Thoracic aorta (tissue), 2 donors: ENCODE measurements at regions not wholly inside any gene's neighbourhood (a gene's known extent, or its start where the extent isn't known, plus 50 kb on each side); places are given as distances from the start of the nearest gene placed in this dataset.

Experiments
- ATAC-seq: fragments of 150-250 bp; one replicate; pipeline ENCODE4 v1.8.0; 2017; ENCODE audit warnings: low read depth; ENCODE audit not compliant: insufficient number of reproducible peaks, low FRiP score
- DNase-seq: peaks from one replicate; pipeline ENCODE4 v3.0.0-alpha.2; 2020; ENCODE audit warnings: low spot score
- H3K27ac ChIP-seq, 2 donors: fragments of 200-600 bp; sonication (generic); 1 replicate in 1 of 2; 2 replicates in 1 of 2; pipeline ENCODE4 v1.5.1; 2016; ENCODE audit warnings: mild to moderate bottlenecking in 2 of 2, moderate library complexity in 2 of 2
- H3K27me3 ChIP-seq: fragments of 200-600 bp; sonication (generic); replicated peaks from 2 replicates; pipeline ENCODE4 v1.6.0; 2016; ENCODE audit warnings: mild to moderate bottlenecking; ENCODE audit not compliant: insufficient read depth
- H3K36me3 ChIP-seq: fragments of 200-600 bp; sonication (generic); one replicate; pipeline ENCODE4 v1.5.1; 2016
- H3K4me1 ChIP-seq, 2 donors: fragments of 200-600 bp; sonication (generic); 1 replicate in 1 of 2; 2 replicates in 1 of 2; pipeline versions ENCODE4 v1.5.1 to v1.6.0; 2016; ENCODE audit warnings: low read depth in 2 of 2, mild to moderate bottlenecking in 1 of 2; ENCODE audit not compliant: control insufficient read depth in 1 of 2
- H3K4me3 ChIP-seq: fragments of 200-600 bp; sonication (generic); 2 replicates; pipeline ENCODE4 v1.5.1; 2016; ENCODE audit warnings: mild to moderate bottlenecking
- H3K9me3 ChIP-seq: fragments of 200-600 bp; sonication (generic); 2 replicates; pipeline ENCODE4 v1.5.1; 2016
- TF ChIP-seq, protein P1 (sequence below): fragments of 200-600 bp; sonication (generic); IDR thresholded peaks from one replicate; pipeline ENCODE4 v1.5.1; 2019; ENCODE audit warnings: antibody characterized with exemption

- no peak overlapping the region for H3K4me3 ChIP-seq
- DNase-seq (no peak), ATAC-seq (no peak)
- no peaks in the 10 kb centered on the region for H3K36me3 ChIP-seq
- TF ChIP-seq, protein P1, sequence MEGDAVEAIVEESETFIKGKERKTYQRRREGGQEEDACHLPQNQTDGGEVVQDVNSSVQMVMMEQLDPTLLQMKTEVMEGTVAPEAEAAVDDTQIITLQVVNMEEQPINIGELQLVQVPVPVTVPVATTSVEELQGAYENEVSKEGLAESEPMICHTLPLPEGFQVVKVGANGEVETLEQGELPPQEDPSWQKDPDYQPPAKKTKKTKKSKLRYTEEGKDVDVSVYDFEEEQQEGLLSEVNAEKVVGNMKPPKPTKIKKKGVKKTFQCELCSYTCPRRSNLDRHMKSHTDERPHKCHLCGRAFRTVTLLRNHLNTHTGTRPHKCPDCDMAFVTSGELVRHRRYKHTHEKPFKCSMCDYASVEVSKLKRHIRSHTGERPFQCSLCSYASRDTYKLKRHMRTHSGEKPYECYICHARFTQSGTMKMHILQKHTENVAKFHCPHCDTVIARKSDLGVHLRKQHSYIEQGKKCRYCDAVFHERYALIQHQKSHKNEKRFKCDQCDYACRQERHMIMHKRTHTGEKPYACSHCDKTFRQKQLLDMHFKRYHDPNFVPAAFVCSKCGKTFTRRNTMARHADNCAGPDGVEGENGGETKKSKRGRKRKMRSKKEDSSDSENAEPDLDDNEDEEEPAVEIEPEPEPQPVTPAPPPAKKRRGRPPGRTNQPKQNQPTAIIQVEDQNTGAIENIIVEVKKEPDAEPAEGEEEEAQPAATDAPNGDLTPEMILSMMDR: no peak
- no peak overlapping the region for H3K27ac ChIP-seq
- H3K9me3 ChIP-seq: no peaks in the 10 kb centered on the region
- H3K4me1 ChIP-seq: no peaks in the 10 kb centered on the region
- H3K27me3 ChIP-seq: no peaks in the 10 kb centered on the region
Measured at GRCh38 chr7:109125001-109125400, 555.3 kb downstream of the DNAJB9 start.

- ATAC-seq (no peak), DNase-seq (no peak)
- TF ChIP-seq, protein P1: no peak
- no peak overlapping the region for H3K27ac ChIP-seq
- no peaks in the 10 kb centered on the region for H3K27me3 ChIP-seq
- H3K4me3 ChIP-seq: no peak overlapping the region
- no peaks in the 10 kb centered on the region for H3K4me1 ChIP-seq
- H3K36me3 ChIP-seq: no peaks in the 10 kb centered on the region
- no peaks in the 10 kb centered on the region for H3K9me3 ChIP-seq
Measured at GRCh38 chr7:109126404-109127050, 556.9 kb downstream of the DNAJB9 start.

- no peak for ATAC-seq
Measured at GRCh38 chr7:109127145-109127544, 557.5 kb downstream of the DNAJB9 start.

GRCh38 chr7:109131141-109131540 is 561.5 kb downstream of the DNAJB9 start:
- TF ChIP-seq, protein P1: no peak
- Histone ChIP-seq H3K27me3 (no peaks in the 10 kb centered on the region), H3K9me3 (no peaks in the 10 kb centered on the region), H3K27ac (no peak overlapping the region), H3K36me3 (no peaks in the 10 kb centered on the region), H3K4me3 (no peak overlapping the region), H3K4me1 (no peaks in the 10 kb centered on the region)
- ATAC-seq: no peak
- no peak for DNase-seq

More at GRCh38 chr7:109127145-109127544, 557.5 kb downstream of the DNAJB9 start:
- Histone ChIP-seq H3K4me3 (no peak overlapping the region), H3K9me3 (no peaks in the 10 kb centered on the region), H3K27me3 (no peaks in the 10 kb centered on the region), H3K36me3 (no peaks in the 10 kb centered on the region), H3K4me1 (no peaks in the 10 kb centered on the region), H3K27ac (no peak overlapping the region)
- DNase-seq: no peak
- TF ChIP-seq, protein P1: no peak

- H3K9me3 ChIP-seq: no peaks in the 10 kb centered on the region
- H3K4me1 ChIP-seq: no peaks in the 10 kb centered on the region
- H3K27ac ChIP-seq: no peak overlapping the region
- H3K4me3 ChIP-seq: no peak overlapping the region
- TF ChIP-seq, protein P1: no peak
- no peak for DNase-seq
- no peaks in the 10 kb centered on the region for H3K27me3 ChIP-seq
- H3K36me3 ChIP-seq: no peaks in the 10 kb centered on the region
- no peak for ATAC-seq
Measured at GRCh38 chr7:109136893-109137292, 567.2 kb downstream of the DNAJB9 start.
